H9 (cell line): ENCODE measurements at regions not wholly inside any gene's neighbourhood (a gene's known extent, or its start where the extent isn't known, plus 50 kb on each side); places are given as distances from the start of the nearest gene placed in this dataset.

ENCODE experiments used
- DNase-seq: peaks from one replicate; pipeline ENCODE4 v3.0.0-alpha.2; 2017
- H2AFZ ChIP-seq: one replicate; pipeline ENCODE4 v1.6.1; 2013; ENCODE audit warnings: mild to moderate bottlenecking, low read length, control low read depth, moderate library complexity
- H2AK5ac ChIP-seq: 2 replicates; pipeline ENCODE4 v1.6.1; 2013; ENCODE audit warnings: low read length, control low read depth, mixed read lengths; ENCODE audit not compliant: insufficient read length
- H2BK120ac ChIP-seq: one replicate; pipeline ENCODE4 v1.6.1; 2013; ENCODE audit warnings: low read depth, mild to moderate bottlenecking, low read length, control low read depth, inconsistent platforms; ENCODE audit not compliant: poor library complexity, severe bottlenecking
- H2BK12ac ChIP-seq: 2 replicates; pipeline ENCODE4 v1.6.1; 2013; ENCODE audit warnings: low read length, control low read depth, mixed read lengths, low read depth; ENCODE audit not compliant: insufficient read length
- H2BK15ac ChIP-seq: 2 replicates; pipeline ENCODE4 v1.6.1; 2013; ENCODE audit warnings: low read depth, low read length, control low read depth
- H2BK20ac ChIP-seq: one replicate; pipeline ENCODE4 v1.6.1; 2013; ENCODE audit warnings: low read depth, mild to moderate bottlenecking, low read length, control low read depth, inconsistent platforms; ENCODE audit not compliant: poor library complexity, severe bottlenecking
- H2BK5ac ChIP-seq: 2 replicates; pipeline ENCODE4 v1.6.1; 2013; ENCODE audit warnings: low read length, control low read depth, mixed read lengths; ENCODE audit not compliant: insufficient read length
- H3K14ac ChIP-seq: 2 replicates; pipeline ENCODE4 v1.6.1; 2013; ENCODE audit warnings: low read length, control low read depth; ENCODE audit not compliant: insufficient read depth
- H3K18ac ChIP-seq: 2 replicates; pipeline ENCODE4 v1.6.1; 2013; ENCODE audit warnings: low read depth, mild to moderate bottlenecking, mixed read lengths, low read length, control low read depth; ENCODE audit not compliant: insufficient read length
- H3K23ac ChIP-seq: 2 replicates; pipeline ENCODE4 v1.6.1; 2013; ENCODE audit warnings: low read length, control low read depth, mixed read lengths, low read depth; ENCODE audit not compliant: insufficient read length
- H3K23me2 ChIP-seq: 2 replicates; pipeline ENCODE4 v1.6.1; 2013; ENCODE audit warnings: low read depth, mild to moderate bottlenecking, mixed read lengths, low read length, control low read depth; ENCODE audit not compliant: insufficient read length, poor library complexity, severe bottlenecking
- H3K27ac ChIP-seq: 2 replicates; pipeline ENCODE4 v1.5.1; 2013; ENCODE audit warnings: low read length, control low read depth, mixed read lengths, low read depth; ENCODE audit not compliant: insufficient read length
- H3K27me3 ChIP-seq: 2 replicates; pipeline ENCODE4 v1.6.1; 2013; ENCODE audit warnings: low read length, control low read depth, inconsistent platforms; ENCODE audit not compliant: insufficient read depth
- H3K4ac ChIP-seq: 2 replicates; pipeline ENCODE4 v1.6.1; 2013; ENCODE audit warnings: low read depth, mild to moderate bottlenecking, control low read depth, inconsistent platforms, low read length, moderate library complexity
- H3K4me1 ChIP-seq: 2 replicates; pipeline ENCODE4 v1.6.1; 2013; ENCODE audit warnings: low read length, control low read depth, inconsistent platforms; ENCODE audit not compliant: insufficient read depth
- H3K4me2 ChIP-seq: 2 replicates; pipeline ENCODE4 v1.6.1; 2013; ENCODE audit warnings: low read length, control low read depth, mixed read lengths; ENCODE audit not compliant: insufficient read length, insufficient read depth
- H3K56ac ChIP-seq: 2 replicates; pipeline ENCODE4 v1.6.1; 2013; ENCODE audit warnings: low read depth, mild to moderate bottlenecking, mixed read lengths, low read length, control low read depth; ENCODE audit not compliant: insufficient read length
- H3K79me1 ChIP-seq: 2 replicates; pipeline ENCODE4 v1.6.1; 2013; ENCODE audit warnings: low read depth, mild to moderate bottlenecking, moderate library complexity, low read length, control low read depth, inconsistent platforms; ENCODE audit not compliant: insufficient read depth, poor library complexity, severe bottlenecking
- H3K79me2 ChIP-seq: 2 replicates; pipeline ENCODE4 v1.6.1; 2013; ENCODE audit warnings: low read length, control low read depth, inconsistent platforms; ENCODE audit not compliant: insufficient read depth
- H3K9ac ChIP-seq: 2 replicates; pipeline ENCODE4 v1.6.1; 2013; ENCODE audit warnings: low read length, control low read depth, mixed read lengths; ENCODE audit not compliant: insufficient read length; ENCODE audit errors: extremely low read depth
- H3K9me3 ChIP-seq: one replicate; pipeline ENCODE4 v1.6.1; 2013; ENCODE audit warnings: low read depth, low read length, inconsistent platforms; ENCODE audit not compliant: control insufficient read depth
- H3T11ph ChIP-seq: one replicate; pipeline ENCODE4 v1.6.1; 2013; ENCODE audit warnings: mild to moderate bottlenecking, low read length, control low read depth, inconsistent platforms
- H4K20me1 ChIP-seq: one replicate; pipeline ENCODE4 v1.6.1; 2013; ENCODE audit not compliant: control insufficient read depth, insufficient read length, insufficient read depth
- H4K5ac ChIP-seq: 2 replicates; pipeline ENCODE4 v1.6.1; 2013; ENCODE audit warnings: low read depth, mild to moderate bottlenecking, mixed read lengths, low read length, control low read depth; ENCODE audit not compliant: insufficient read length
- H4K8ac ChIP-seq: replicated peaks from 2 replicates; pipeline ENCODE4 v1.6.1; 2013; ENCODE audit warnings: low read length, control low read depth, mixed read lengths, low read depth; ENCODE audit not compliant: insufficient read length
- H4K91ac ChIP-seq: 2 replicates; pipeline ENCODE4 v1.6.1; 2013; ENCODE audit warnings: low read depth, mild to moderate bottlenecking, moderate library complexity, mixed read lengths, low read length, control low read depth; ENCODE audit not compliant: insufficient read length
- H3K27ac Mint-ChIP-seq, 3 experiments: 2 replicates in 2 of 3; 3 replicates in 1 of 3; pipeline ENCODE4 v1.8.0; 2020 to 2021; ENCODE audit warnings: mixed read lengths in 3 of 3, mild to moderate bottlenecking in 1 of 3, moderate library complexity in 1 of 3
- H3K27me3 Mint-ChIP-seq: 2 replicates; pipeline ENCODE4 v1.8.0; 2021; ENCODE audit warnings: low read depth, mild to moderate bottlenecking, moderate library complexity, mixed read lengths
- H3K36me3 Mint-ChIP-seq, 3 experiments: 2 replicates in 2 of 3; 3 replicates in 1 of 3; pipeline ENCODE4 v1.8.0; 2020 to 2021; ENCODE audit warnings: low read depth in 3 of 3, mixed read lengths in 3 of 3; ENCODE audit not compliant: insufficient read depth in 1 of 3
- H3K4me1 Mint-ChIP-seq, 2 experiments: 2 replicates each; pipeline ENCODE4 v1.8.0; 2020; ENCODE audit warnings: mixed read lengths in 2 of 2
- H3K4me3 Mint-ChIP-seq, 2 experiments: 2 replicates in 1 of 2; 3 replicates in 1 of 2; pipeline ENCODE4 v1.8.0; 2020 to 2021; ENCODE audit warnings: mild to moderate bottlenecking in 2 of 2, mixed read lengths in 2 of 2, moderate library complexity in 1 of 2
- H3K9me3 Mint-ChIP-seq, 2 experiments: 2 replicates in 1 of 2; 3 replicates in 1 of 2; pipeline ENCODE4 v1.8.0; 2020; ENCODE audit warnings: mild to moderate bottlenecking in 2 of 2, mixed read lengths in 2 of 2, moderate library complexity in 1 of 2
- CTCF ChIP-seq: fragments of 200-600 bp; sonication (generic); conservative IDR thresholded peaks from 3 replicates; pipeline ENCODE4 v1.8.0; 2021; ENCODE audit warnings: antibody characterized with exemption, mild to moderate bottlenecking
- WGBS: extraction: QIAGEN DNeasy Blood & Tissue Kit; methylation state at CpG from one replicate; pipeline ENCODE4 v1.1.7; 2013; ENCODE audit warnings: missing lambda C conversion rate, low lambda C conversion rate, mixed read lengths; ENCODE audit not compliant: insufficient read length; ENCODE audit errors: extremely low coverage; 5-methylcytosine and 5-hydroxymethylcytosine counted together

- H2BK5ac ChIP-seq = no peak overlapping the region
- no peak overlapping the region for H3K18ac ChIP-seq
- no peak overlapping the region for H3K27ac Mint-ChIP-seq
- no peak overlapping the region for H3K4me2 ChIP-seq
- no peak overlapping the region for H3K27ac ChIP-seq
- no peak overlapping the region for H3K23ac ChIP-seq
- H4K8ac ChIP-seq = no peak overlapping the region
- H2AFZ ChIP-seq = no peak overlapping the region
- no peak for DNase-seq
- H2BK12ac ChIP-seq = no peak overlapping the region
- TF ChIP-seq CTCF = no peak
- no peak overlapping the region for H3K4me3 Mint-ChIP-seq
- H2BK120ac ChIP-seq = no peak overlapping the region
- H3K9me3 ChIP-seq = no peaks in the 10 kb centered on the region
- H4K5ac ChIP-seq = no peak overlapping the region
- H3K27me3 Mint-ChIP-seq = no peaks in the 10 kb centered on the region; the same call in none of the 2 replicates
- no peaks in the 10 kb centered on the region for H3K79me1 ChIP-seq
- H2BK20ac ChIP-seq = no peak overlapping the region
- H3K14ac ChIP-seq = no peak overlapping the region
- no peak overlapping the region for H2BK15ac ChIP-seq
- H3K36me3 Mint-ChIP-seq = peaks cover 0 to 7% (median 4%) of the 10 kb centered on the region in 3 experiments; a peak in 6 of 7 replicates
- no peaks in the 10 kb centered on the region for H3K27me3 ChIP-seq
- H3K9me3 Mint-ChIP-seq = peaks cover 7 to 14% of the 10 kb centered on the region in 2 experiments
- H3K56ac ChIP-seq = no peak overlapping the region
- H3K4ac ChIP-seq = no peak overlapping the region
- H3K79me2 ChIP-seq = no peaks in the 10 kb centered on the region
- H3K9ac ChIP-seq = no peak overlapping the region
- H3K23me2 ChIP-seq = no peaks in the 10 kb centered on the region
- no peak overlapping the region for H4K91ac ChIP-seq
- H3T11ph ChIP-seq = no peak overlapping the region
- no peaks in the 10 kb centered on the region for H4K20me1 ChIP-seq
- H3K4me1 Mint-ChIP-seq = no peaks in the 10 kb centered on the region
- no peak overlapping the region for H2AK5ac ChIP-seq
- no peaks in the 10 kb centered on the region for H3K4me1 ChIP-seq
- no CpG with 5 or more reads among the region's 2 CpGs for WGBS
These were observed 120.3 kb downstream of the TMEM30B start for GRCh38 chr14:61160798-61161197.
